ENCODE measurements at regions not wholly inside any gene's neighbourhood (a gene's known extent, or its start where the extent isn't known, plus 50 kb on each side); places are given as distances from the start of the nearest gene placed in this dataset.

DNA sequence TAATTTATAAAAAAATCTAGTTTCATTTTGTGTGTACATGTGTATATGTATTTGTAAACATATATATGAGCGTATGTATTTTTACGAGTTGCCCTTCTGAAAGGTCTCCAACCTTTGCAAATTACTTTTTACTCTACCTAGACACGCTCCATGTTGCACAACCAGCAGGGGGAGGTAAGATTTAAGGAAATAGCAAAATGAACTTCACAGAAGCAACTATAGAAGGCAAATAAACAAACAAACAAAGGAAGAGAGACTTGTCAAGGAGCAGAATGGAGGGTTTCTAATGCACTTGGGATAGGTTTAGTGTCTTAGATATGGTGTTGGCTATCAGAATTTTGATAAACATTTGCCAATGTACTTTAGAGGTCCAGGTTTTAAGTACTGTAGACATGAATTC lies 820.5 kb upstream of the POU3F3 start:
- TF ChIP-seq, protein P1, sequence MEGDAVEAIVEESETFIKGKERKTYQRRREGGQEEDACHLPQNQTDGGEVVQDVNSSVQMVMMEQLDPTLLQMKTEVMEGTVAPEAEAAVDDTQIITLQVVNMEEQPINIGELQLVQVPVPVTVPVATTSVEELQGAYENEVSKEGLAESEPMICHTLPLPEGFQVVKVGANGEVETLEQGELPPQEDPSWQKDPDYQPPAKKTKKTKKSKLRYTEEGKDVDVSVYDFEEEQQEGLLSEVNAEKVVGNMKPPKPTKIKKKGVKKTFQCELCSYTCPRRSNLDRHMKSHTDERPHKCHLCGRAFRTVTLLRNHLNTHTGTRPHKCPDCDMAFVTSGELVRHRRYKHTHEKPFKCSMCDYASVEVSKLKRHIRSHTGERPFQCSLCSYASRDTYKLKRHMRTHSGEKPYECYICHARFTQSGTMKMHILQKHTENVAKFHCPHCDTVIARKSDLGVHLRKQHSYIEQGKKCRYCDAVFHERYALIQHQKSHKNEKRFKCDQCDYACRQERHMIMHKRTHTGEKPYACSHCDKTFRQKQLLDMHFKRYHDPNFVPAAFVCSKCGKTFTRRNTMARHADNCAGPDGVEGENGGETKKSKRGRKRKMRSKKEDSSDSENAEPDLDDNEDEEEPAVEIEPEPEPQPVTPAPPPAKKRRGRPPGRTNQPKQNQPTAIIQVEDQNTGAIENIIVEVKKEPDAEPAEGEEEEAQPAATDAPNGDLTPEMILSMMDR (IDR thresholded peaks at IDR 0.05), result peak; percentile 73
- no peak for TF ChIP-seq ZFX (IDR thresholded peaks at IDR 0.05; ENCODE audit: borderline replicate concordance)

All from 22Rv1 (cell line).